ENCODE measurements at regions not wholly inside any gene's neighbourhood (a gene's known extent, or its start where the extent isn't known, plus 50 kb on each side); places are given as distances from the start of the nearest gene placed in this dataset.
A peak's percentile ranks its signal among the peaks of the same experiment; 100 is the strongest.

- no peak overlapping the region for H3K4me3 ChIP-seq
- H3K9ac ChIP-seq (ENCODE audit: insufficient read depth in 1 of 2, low read length in 2 of 2) = no peak overlapping the region
- DNase-seq = no peak
- H3K9me3 ChIP-seq (ENCODE audit: control insufficient read depth in 4 of 4, insufficient read depth in 3 of 4, low read length in 3 of 4) = no peaks in the 10 kb centered on the region
- H3K27ac ChIP-seq (ENCODE audit: low read depth in 1 of 2, low read length in 1 of 2) = no peak overlapping the region
- WGBS, 2 donors = 84 to 89% methylated on average over 4 of the region's 4 CpGs
- TF ChIP-seq, protein P1, sequence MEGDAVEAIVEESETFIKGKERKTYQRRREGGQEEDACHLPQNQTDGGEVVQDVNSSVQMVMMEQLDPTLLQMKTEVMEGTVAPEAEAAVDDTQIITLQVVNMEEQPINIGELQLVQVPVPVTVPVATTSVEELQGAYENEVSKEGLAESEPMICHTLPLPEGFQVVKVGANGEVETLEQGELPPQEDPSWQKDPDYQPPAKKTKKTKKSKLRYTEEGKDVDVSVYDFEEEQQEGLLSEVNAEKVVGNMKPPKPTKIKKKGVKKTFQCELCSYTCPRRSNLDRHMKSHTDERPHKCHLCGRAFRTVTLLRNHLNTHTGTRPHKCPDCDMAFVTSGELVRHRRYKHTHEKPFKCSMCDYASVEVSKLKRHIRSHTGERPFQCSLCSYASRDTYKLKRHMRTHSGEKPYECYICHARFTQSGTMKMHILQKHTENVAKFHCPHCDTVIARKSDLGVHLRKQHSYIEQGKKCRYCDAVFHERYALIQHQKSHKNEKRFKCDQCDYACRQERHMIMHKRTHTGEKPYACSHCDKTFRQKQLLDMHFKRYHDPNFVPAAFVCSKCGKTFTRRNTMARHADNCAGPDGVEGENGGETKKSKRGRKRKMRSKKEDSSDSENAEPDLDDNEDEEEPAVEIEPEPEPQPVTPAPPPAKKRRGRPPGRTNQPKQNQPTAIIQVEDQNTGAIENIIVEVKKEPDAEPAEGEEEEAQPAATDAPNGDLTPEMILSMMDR (IDR thresholded peaks at IDR 0.05; ENCODE audit: control extremely low read depth, extremely low read depth) = no peak
- ATAC-seq (ENCODE audit: insufficient read depth, low FRiP score) = no peak
- H3K4me1 ChIP-seq (ENCODE audit: control insufficient read depth in 5 of 5, insufficient read depth in 5 of 5, low read length in 5 of 5) = peaks cover 0 to 12% (median 0%) of the 10 kb centered on the region in 5 donors
- H3K36me3 ChIP-seq (ENCODE audit: control insufficient read depth in 4 of 4, insufficient read depth in 4 of 4, low read length in 4 of 4) = no peaks in the 10 kb centered on the region
- no peaks in the 10 kb centered on the region for H3K27me3 ChIP-seq (ENCODE audit: control insufficient read depth in 3 of 3, insufficient read depth in 3 of 3, low read length in 2 of 3)
These were observed 372.2 kb downstream of the METTL15 start for GRCh38 chr11:28480406-28480805.

GRCh38 chr11:28476864-28477263 is 368.7 kb downstream of the METTL15 start:
- peaks cover 0 to 13% (median 2%) of the 10 kb centered on the region in 5 donors for H3K4me1 ChIP-seq (ENCODE audit: control insufficient read depth in 5 of 5, insufficient read depth in 5 of 5, low read length in 5 of 5)
- no peak overlapping the region for H3K9ac ChIP-seq (ENCODE audit: insufficient read depth in 1 of 2, low read length in 2 of 2)
- no peaks in the 10 kb centered on the region for H3K27me3 ChIP-seq (ENCODE audit: control insufficient read depth in 3 of 3, insufficient read depth in 3 of 3, low read length in 2 of 3)
- DNase-seq = no peak
- no peaks in the 10 kb centered on the region for H3K9me3 ChIP-seq (ENCODE audit: control insufficient read depth in 4 of 4, insufficient read depth in 3 of 4, low read length in 3 of 4)
- ATAC-seq (ENCODE audit: insufficient read depth, low FRiP score) = no peak
- H3K27ac ChIP-seq (ENCODE audit: low read depth in 1 of 2, low read length in 1 of 2) = no peak overlapping the region
- TF ChIP-seq, protein P1 (IDR thresholded peaks at IDR 0.05; ENCODE audit: control extremely low read depth, extremely low read depth) = no peak
- 90 to 96% methylated on average over 5 of the region's 5 CpGs for WGBS, 2 donors
- no peak overlapping the region for H3K4me3 ChIP-seq
- H3K36me3 ChIP-seq (ENCODE audit: control insufficient read depth in 4 of 4, insufficient read depth in 4 of 4, low read length in 4 of 4) = no peaks in the 10 kb centered on the region

- TF ChIP-seq, protein P1 (IDR thresholded peaks at IDR 0.05; ENCODE audit: control extremely low read depth, extremely low read depth) = no peak
- H3K9me3 ChIP-seq (ENCODE audit: control insufficient read depth in 4 of 4, insufficient read depth in 3 of 4, low read length in 3 of 4) = no peaks in the 10 kb centered on the region
- DNase-seq = peak; percentile 77 to 93 (median 83)
- 42 to 52% methylated on average over 3 of the region's 3 CpGs for WGBS, 2 donors
- H3K4me1 ChIP-seq (ENCODE audit: control insufficient read depth in 5 of 5, insufficient read depth in 5 of 5, low read length in 5 of 5) = peaks cover 0 to 13% (median 2%) of the 10 kb centered on the region in 5 donors
- H3K36me3 ChIP-seq (ENCODE audit: control insufficient read depth in 4 of 4, insufficient read depth in 4 of 4, low read length in 4 of 4) = no peaks in the 10 kb centered on the region
- H3K27me3 ChIP-seq (ENCODE audit: control insufficient read depth in 3 of 3, insufficient read depth in 3 of 3, low read length in 2 of 3) = no peaks in the 10 kb centered on the region
- ATAC-seq (ENCODE audit: insufficient read depth, low FRiP score) = no peak
- H3K9ac ChIP-seq (ENCODE audit: insufficient read depth in 1 of 2, low read length in 2 of 2) = no peak overlapping the region
- H3K27ac ChIP-seq (ENCODE audit: low read depth in 1 of 2, low read length in 1 of 2) = no peak overlapping the region
- no peak overlapping the region for H3K4me3 ChIP-seq
These were observed 367.9 kb downstream of the METTL15 start for GRCh38 chr11:28476049-28476448.

DNA sequence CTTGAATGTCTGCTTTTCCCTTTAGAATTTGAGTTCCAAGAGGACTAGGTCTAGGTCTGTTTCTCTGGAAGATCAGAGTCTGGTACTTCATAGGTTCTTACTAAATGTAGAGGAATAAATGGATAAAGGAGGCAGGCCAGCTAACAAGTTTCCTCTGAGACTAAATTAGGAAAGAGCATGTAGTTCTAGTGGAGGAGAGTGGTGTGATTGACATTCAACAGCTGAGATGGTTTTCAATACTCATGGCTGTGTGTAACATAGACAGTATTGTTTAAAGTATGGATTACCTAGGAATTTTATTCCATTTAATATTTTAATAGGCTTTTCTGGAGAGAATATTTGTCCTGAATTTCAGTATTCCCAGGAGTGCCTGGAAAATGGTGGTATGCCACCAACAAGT is 364.7 kb downstream of the METTL15 start:
- Histone ChIP-seq H3K9me3 (ENCODE audit: control insufficient read depth in 4 of 4, insufficient read depth in 3 of 4, low read length in 3 of 4) (no peaks in the 10 kb centered on the region), H3K4me1 (ENCODE audit: control insufficient read depth in 5 of 5, insufficient read depth in 5 of 5, low read length in 5 of 5) (peaks cover 0 to 13% (median 2%) of the 10 kb centered on the region in 5 donors), H3K4me3 (no peak overlapping the region), H3K27me3 (ENCODE audit: control insufficient read depth in 3 of 3, insufficient read depth in 3 of 3, low read length in 2 of 3) (no peaks in the 10 kb centered on the region), H3K27ac (ENCODE audit: low read depth in 1 of 2, low read length in 1 of 2) (no peak overlapping the region), H3K9ac (ENCODE audit: insufficient read depth in 1 of 2, low read length in 2 of 2) (no peak overlapping the region), H3K36me3 (ENCODE audit: control insufficient read depth in 4 of 4, insufficient read depth in 4 of 4, low read length in 4 of 4) (no peaks in the 10 kb centered on the region)
- TF ChIP-seq, protein P1 (IDR thresholded peaks at IDR 0.05; ENCODE audit: control extremely low read depth, extremely low read depth) = no peak
- ATAC-seq (ENCODE audit: insufficient read depth, low FRiP score) (no peak), DNase-seq (no peak)

Measured in lung (tissue), 11 donors.